GM23338 (cell line): ENCODE measurements at regions not wholly inside any gene's neighbourhood (a gene's known extent, or its start where the extent isn't known, plus 50 kb on each side); places are given as distances from the start of the nearest gene placed in this dataset.

Source experiments
- ATAC-seq: fragments of 200-7000 bp; cut with Tn5 transposase; 3 replicates; pipeline ENCODE4 v1.9.1; 2020
- DNase-seq: peaks from one replicate; pipeline ENCODE4 v3.0.0-alpha.2; 2015; ENCODE audit warnings: low spot score
- H2AFZ ChIP-seq: fragments of 200-600 bp; sonication (generic); 2 replicates; pipeline ENCODE4 v1.8.0; 2016; ENCODE audit warnings: antibody characterized with exemption, mild to moderate bottlenecking, moderate library complexity
- H3F3A ChIP-seq: fragments of 200-600 bp; sonication (generic); replicated peaks from 2 replicates; pipeline ENCODE4 v1.8.0; 2017; ENCODE audit warnings: antibody characterized with exemption, mixed run types, low read depth
- H3K27ac ChIP-seq: fragments of 200-600 bp; sonication (generic); 2 replicates; pipeline ENCODE4 v1.6.1; 2016; ENCODE audit warnings: low read depth
- H3K27me3 ChIP-seq: fragments of 200-600 bp; sonication (generic); 2 replicates; pipeline ENCODE4 v1.8.0; 2016; ENCODE audit warnings: mild to moderate bottlenecking, mixed run types, moderate library complexity; ENCODE audit not compliant: insufficient read depth
- H3K36me3 ChIP-seq: fragments of 200-600 bp; sonication (generic); 2 replicates; pipeline ENCODE4 v1.8.0; 2016; ENCODE audit warnings: mild to moderate bottlenecking; ENCODE audit not compliant: insufficient read depth
- H3K4me1 ChIP-seq: fragments of 200-600 bp; sonication (generic); 2 replicates; pipeline ENCODE4 v1.8.0; 2016; ENCODE audit warnings: mild to moderate bottlenecking, moderate library complexity; ENCODE audit not compliant: insufficient read depth
- H3K4me2 ChIP-seq: fragments of 200-600 bp; sonication (generic); 2 replicates; pipeline ENCODE4 v1.7.1; 2017; ENCODE audit warnings: mixed run types
- H3K4me3 ChIP-seq: fragments of 200-600 bp; sonication (generic); 2 replicates; pipeline ENCODE4 v1.6.1; 2016; ENCODE audit warnings: mixed run types
- H3K79me2 ChIP-seq: fragments of 200-600 bp; sonication (generic); replicated peaks from 2 replicates; pipeline ENCODE4 v1.8.0; 2017; ENCODE audit warnings: mild to moderate bottlenecking; ENCODE audit not compliant: insufficient read depth
- H3K9me2 ChIP-seq: fragments of 200-600 bp; sonication (generic); 2 replicates; pipeline ENCODE4 v1.8.0; 2017; ENCODE audit not compliant: insufficient read depth
- H4K20me1 ChIP-seq: fragments of 200-600 bp; sonication (generic); replicated peaks from 2 replicates; pipeline ENCODE4 v1.8.0; 2017; ENCODE audit warnings: mild to moderate bottlenecking; ENCODE audit not compliant: insufficient read depth
- H3K27ac Mint-ChIP-seq: 2 replicates; pipeline ENCODE4 v1.8.0; 2020; ENCODE audit warnings: inconsistent platforms, mild to moderate bottlenecking, moderate library complexity, mixed read lengths
- H3K27me3 Mint-ChIP-seq: 3 replicates; pipeline ENCODE4 v1.8.0; 2022; ENCODE audit warnings: low read depth, mild to moderate bottlenecking, moderate library complexity, mixed read lengths, inconsistent platforms; ENCODE audit not compliant: insufficient read depth, poor library complexity
- H3K36me3 Mint-ChIP-seq: 3 replicates; pipeline ENCODE4 v1.8.0; 2021; ENCODE audit warnings: low read depth, mild to moderate bottlenecking, inconsistent platforms, moderate library complexity, mixed read lengths
- H3K4me1 Mint-ChIP-seq: 3 replicates; pipeline ENCODE4 v1.8.0; 2020; ENCODE audit warnings: mild to moderate bottlenecking, inconsistent platforms, mixed read lengths
- H3K4me3 Mint-ChIP-seq: 3 replicates; pipeline ENCODE4 v1.8.0; 2021; ENCODE audit warnings: moderate library complexity, mild to moderate bottlenecking, inconsistent platforms, mixed read lengths
- H3K9me3 Mint-ChIP-seq: 3 replicates; pipeline ENCODE4 v1.8.0; 2020; ENCODE audit warnings: moderate library complexity, mild to moderate bottlenecking, inconsistent platforms, mixed read lengths
- CREB1 ChIP-seq: fragments of 250-450 bp; sonication (Bioruptor Pico); IDR thresholded peaks from 2 replicates; pipeline ENCODE4 v1.5.0; 2020; ENCODE audit warnings: low read depth, mild to moderate bottlenecking, moderate library complexity
- CTCF ChIP-seq, 2 experiments: fragments of 200-600 bp in 1 of 2; sonication (generic) in 1 of 2; conservative IDR thresholded peaks; 2 replicates each; pipeline versions ENCODE4 v1.5.1 to v1.6.1; 2016 to 2017; ENCODE audit warnings: antibody characterized with exemption in 2 of 2, low read depth in 2 of 2, mild to moderate bottlenecking in 2 of 2, moderate library complexity in 1 of 2
- ETS1 ChIP-seq: IDR thresholded peaks from 2 replicates; pipeline ENCODE4 v1.6.1; 2016; ENCODE audit warnings: antibody characterized with exemption
- EZH2 ChIP-seq: fragments of 200-600 bp; sonication (generic); IDR thresholded peaks from one replicate; pipeline ENCODE4 v1.8.0; 2017; ENCODE audit warnings: antibody characterized with exemption, mild to moderate bottlenecking, low read depth; ENCODE audit not compliant: unreplicated experiment
- JUNB ChIP-seq: IDR thresholded peaks from one replicate; pipeline ENCODE4 v1.6.1; 2016; ENCODE audit warnings: antibody characterized with exemption; ENCODE audit not compliant: unreplicated experiment
- POLR2AphosphoS5 ChIP-seq: IDR thresholded peaks from 2 replicates; pipeline ENCODE4 v1.6.1; 2016; ENCODE audit warnings: antibody characterized with exemption, low read depth
- REST ChIP-seq: IDR thresholded peaks from one replicate; pipeline ENCODE4 v1.6.1; 2018; ENCODE audit warnings: antibody characterized with exemption; ENCODE audit not compliant: unreplicated experiment
- STAT1 ChIP-seq: IDR thresholded peaks from one replicate; pipeline ENCODE4 v1.6.1; 2016; ENCODE audit warnings: antibody characterized with exemption; ENCODE audit not compliant: unreplicated experiment
- ZNF331 ChIP-seq: fragments of 250-450 bp; sonication (Bioruptor Pico); IDR thresholded peaks from 2 replicates; pipeline ENCODE4 v1.5.0; 2020; ENCODE audit warnings: low read depth, mild to moderate bottlenecking, moderate library complexity

GRCh38 chr20:56788671-56789610 is 159.8 kb downstream of the TFAP2C start:
- no peak overlapping the region for H2AFZ ChIP-seq
- no peak overlapping the region for H3K4me3 Mint-ChIP-seq

GRCh38 chr20:56793916-56794315 is 164.8 kb downstream of the TFAP2C start:
- Histone ChIP-seq H3K36me3 (no peaks in the 10 kb centered on the region; the same call in 1 of the 2 replicates), H2AFZ (no peak overlapping the region), H4K20me1 (no peaks in the 10 kb centered on the region), H3K4me2 (no peak overlapping the region), H3K4me1 (no peaks in the 10 kb centered on the region; the same call in 1 of the 2 replicates), H3K9me2 (no peaks in the 10 kb centered on the region), H3K27ac (no peak overlapping the region), H3F3A (no peaks in the 10 kb centered on the region), H3K4me3 (no peak overlapping the region), H3K79me2 (no peaks in the 10 kb centered on the region), H3K27me3 (no peaks in the 10 kb centered on the region)
- Mint-ChIP-seq H3K27ac (no peak overlapping the region), H3K36me3 (peaks cover 8% of the 10 kb centered on the region), H3K9me3 (peaks cover 16% of the 10 kb centered on the region), H3K4me3 (no peak overlapping the region), H3K4me1 (peaks cover 6% of the 10 kb centered on the region; the same call in 1 of the 3 replicates), H3K27me3 (peaks cover 4% of the 10 kb centered on the region)
- DNase-seq (no peak), ATAC-seq (no peak)
- TF ChIP-seq CREB1 (CRISPR knock-in tag), result no peak
- TF ChIP-seq REST, result no peak

More at GRCh38 chr20:56788671-56789610, 159.8 kb downstream of the TFAP2C start:
- DNase-seq, result peak; percentile 32
- Histone ChIP-seq H3K27me3 (no peaks in the 10 kb centered on the region), H3K4me1 (peaks cover 6% of the 10 kb centered on the region; the same call in 1 of the 2 replicates), H3K4me2 (no peak overlapping the region), H3F3A (no peaks in the 10 kb centered on the region), H3K27ac (no peak overlapping the region; the same call in 1 of the 2 replicates), H3K79me2 (no peaks in the 10 kb centered on the region), H4K20me1 (no peaks in the 10 kb centered on the region), H3K36me3 (no peaks in the 10 kb centered on the region), H3K4me3 (no peak overlapping the region), H3K9me2 (no peaks in the 10 kb centered on the region)
- peaks cover 11% of the 10 kb centered on the region for H3K4me1 Mint-ChIP-seq
- ATAC-seq, result no peak
- no peak overlapping the region for H3K27ac Mint-ChIP-seq
- peaks cover 2% of the 10 kb centered on the region; the same call in 1 of the 3 replicates for H3K9me3 Mint-ChIP-seq
- TF ChIP-seq EZH2 (no peak), CREB1 (CRISPR knock-in tag) (no peak), ZNF331 (CRISPR knock-in tag) (no peak), CTCF (conservative IDR thresholded peaks at IDR 0.05; ENCODE audit: low read depth in 2 of 2) (no peak), STAT1 (no peak), ETS1 (no peak), JUNB (no peak), POLR2AphosphoS5 (no peak)
- peaks cover 11% of the 10 kb centered on the region for H3K27me3 Mint-ChIP-seq
- H3K36me3 Mint-ChIP-seq, result no peaks in the 10 kb centered on the region
